ENCODE measurements at regions not wholly inside any gene's neighbourhood (a gene's known extent, or its start where the extent isn't known, plus 50 kb on each side); places are given as distances from the start of the nearest gene placed in this dataset.

- Histone ChIP-seq H3K9ac (ENCODE audit: low read length in 3 of 3) (no peak overlapping the region), H3K36me3 (ENCODE audit: control insufficient read depth in 2 of 3, insufficient read depth in 3 of 3, low read length in 3 of 3) (no peaks in the 10 kb centered on the region), H3K4me3 (ENCODE audit: low read length in 3 of 3) (no peak overlapping the region), H3K9me3 (ENCODE audit: control insufficient read depth in 2 of 3, insufficient read depth in 1 of 3, low read length in 3 of 3) (peaks cover 0 to 5% (median 0%) of the 10 kb centered on the region in 3 donors), H3K4me1 (ENCODE audit: control insufficient read depth in 2 of 3, insufficient read depth in 2 of 3, low read depth in 1 of 3, low read length in 3 of 3) (no peaks in the 10 kb centered on the region), H3K27me3 (ENCODE audit: control insufficient read depth, insufficient read depth, low read length) (no peaks in the 10 kb centered on the region), H3K27ac (ENCODE audit: low read depth in 2 of 2, low read length in 2 of 2) (no peak overlapping the region)
- TF ChIP-seq, protein P1, sequence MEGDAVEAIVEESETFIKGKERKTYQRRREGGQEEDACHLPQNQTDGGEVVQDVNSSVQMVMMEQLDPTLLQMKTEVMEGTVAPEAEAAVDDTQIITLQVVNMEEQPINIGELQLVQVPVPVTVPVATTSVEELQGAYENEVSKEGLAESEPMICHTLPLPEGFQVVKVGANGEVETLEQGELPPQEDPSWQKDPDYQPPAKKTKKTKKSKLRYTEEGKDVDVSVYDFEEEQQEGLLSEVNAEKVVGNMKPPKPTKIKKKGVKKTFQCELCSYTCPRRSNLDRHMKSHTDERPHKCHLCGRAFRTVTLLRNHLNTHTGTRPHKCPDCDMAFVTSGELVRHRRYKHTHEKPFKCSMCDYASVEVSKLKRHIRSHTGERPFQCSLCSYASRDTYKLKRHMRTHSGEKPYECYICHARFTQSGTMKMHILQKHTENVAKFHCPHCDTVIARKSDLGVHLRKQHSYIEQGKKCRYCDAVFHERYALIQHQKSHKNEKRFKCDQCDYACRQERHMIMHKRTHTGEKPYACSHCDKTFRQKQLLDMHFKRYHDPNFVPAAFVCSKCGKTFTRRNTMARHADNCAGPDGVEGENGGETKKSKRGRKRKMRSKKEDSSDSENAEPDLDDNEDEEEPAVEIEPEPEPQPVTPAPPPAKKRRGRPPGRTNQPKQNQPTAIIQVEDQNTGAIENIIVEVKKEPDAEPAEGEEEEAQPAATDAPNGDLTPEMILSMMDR (IDR thresholded peaks at IDR 0.05; ENCODE audit: borderline replicate concordance, extremely low read depth, insufficient read depth): no peak
- FAIRE-seq (no peak), DNase-seq (no peak)
- intact Hi-C loops (cut with DNase I): no loop called here
Measured at GRCh38 chr6:147708170-147708569, 199.7 kb downstream of the SAMD5 start.

DNA sequence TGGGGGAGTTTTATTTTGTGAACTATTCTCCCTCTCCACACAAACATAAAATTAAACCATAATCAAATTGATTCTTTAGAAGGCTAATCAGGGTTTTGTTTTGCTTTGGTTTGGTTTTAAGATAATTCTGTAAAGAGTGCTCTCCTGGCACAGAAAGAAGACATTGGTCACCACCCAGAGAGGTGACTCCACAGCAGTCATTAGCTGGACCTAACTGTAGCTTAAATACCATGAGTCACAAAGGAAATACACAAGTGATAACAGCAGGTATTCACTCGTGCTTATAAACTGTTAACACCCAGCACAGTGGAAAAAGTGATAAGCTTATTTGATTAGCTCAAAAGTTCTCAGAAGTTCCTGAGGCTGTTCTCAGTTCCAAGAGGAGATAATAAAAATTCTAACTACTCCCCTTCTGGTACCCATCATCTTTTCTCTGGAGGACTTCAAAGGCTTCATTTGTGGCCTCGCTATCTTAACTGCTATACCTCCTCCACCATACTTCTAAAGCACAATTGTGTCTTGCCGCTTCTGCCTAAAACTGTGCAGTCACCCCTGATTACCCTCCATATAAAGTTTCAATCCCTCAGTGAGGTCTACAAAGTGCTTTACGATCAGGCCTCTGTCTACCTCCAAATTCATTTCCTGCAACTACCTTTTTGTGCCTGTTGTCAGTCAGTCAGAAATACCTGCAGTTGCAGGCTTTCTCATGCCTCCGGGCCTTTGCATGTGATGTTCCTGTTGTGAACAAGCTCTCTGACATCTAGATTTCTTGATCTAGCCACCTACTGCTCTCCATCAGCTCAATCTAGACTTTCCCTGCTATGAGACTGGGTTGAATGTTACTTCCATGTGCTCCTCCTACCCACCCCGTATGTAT, 201.1 kb downstream of the SAMD5 start:
- H3K4me1 ChIP-seq (ENCODE audit: control insufficient read depth in 2 of 3, insufficient read depth in 2 of 3, low read depth in 1 of 3, low read length in 3 of 3): no peaks in the 10 kb centered on the region
- H3K4me3 ChIP-seq (ENCODE audit: low read length in 3 of 3): no peak overlapping the region
- DNase-seq (no peak), FAIRE-seq (no peak)
- H3K27me3 ChIP-seq (ENCODE audit: control insufficient read depth, insufficient read depth, low read length): no peaks in the 10 kb centered on the region
- peaks cover 0 to 5% (median 0%) of the 10 kb centered on the region in 3 donors for H3K9me3 ChIP-seq (ENCODE audit: control insufficient read depth in 2 of 3, insufficient read depth in 1 of 3, low read length in 3 of 3)
- TF ChIP-seq, protein P1 (IDR thresholded peaks at IDR 0.05; ENCODE audit: borderline replicate concordance, extremely low read depth, insufficient read depth): no peak
- no peak overlapping the region for H3K27ac ChIP-seq (ENCODE audit: low read depth in 2 of 2, low read length in 2 of 2)
- H3K36me3 ChIP-seq (ENCODE audit: control insufficient read depth in 2 of 3, insufficient read depth in 3 of 3, low read length in 3 of 3): no peaks in the 10 kb centered on the region
- no peak overlapping the region for H3K9ac ChIP-seq (ENCODE audit: low read length in 3 of 3)
- intact Hi-C loops (cut with DNase I): no loop called here

DNA sequence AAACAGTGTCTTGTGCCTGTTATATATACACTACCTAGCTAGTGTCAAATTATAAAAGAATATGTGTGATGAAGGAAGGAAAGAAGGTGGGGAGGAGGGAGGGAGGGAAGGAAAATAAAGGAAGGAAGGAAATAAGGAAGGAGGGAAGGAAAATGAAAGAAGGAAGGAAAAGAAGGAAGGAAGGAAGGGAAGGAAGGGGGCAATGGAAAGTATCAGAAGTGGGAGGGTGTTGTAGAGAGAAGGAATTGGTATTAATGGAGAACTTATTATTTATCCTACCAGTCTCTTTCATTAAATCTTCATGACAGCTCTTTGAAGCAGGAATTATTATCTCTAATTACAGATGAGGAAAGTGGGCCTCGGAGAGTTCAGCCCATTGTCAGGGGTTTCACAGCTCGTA, 202.4 kb downstream of the SAMD5 start:
- DNase-seq (no peak), FAIRE-seq (no peak)
- Histone ChIP-seq H3K36me3 (ENCODE audit: control insufficient read depth in 2 of 3, insufficient read depth in 3 of 3, low read length in 3 of 3) (no peaks in the 10 kb centered on the region), H3K4me3 (ENCODE audit: low read length in 3 of 3) (no peak overlapping the region), H3K9me3 (ENCODE audit: control insufficient read depth in 2 of 3, insufficient read depth in 1 of 3, low read length in 3 of 3) (peaks cover 0 to 5% (median 0%) of the 10 kb centered on the region in 3 donors), H3K27me3 (ENCODE audit: control insufficient read depth, insufficient read depth, low read length) (no peaks in the 10 kb centered on the region), H3K27ac (ENCODE audit: low read depth in 2 of 2, low read length in 2 of 2) (no peak overlapping the region), H3K9ac (ENCODE audit: low read length in 3 of 3) (no peak overlapping the region), H3K4me1 (ENCODE audit: control insufficient read depth in 2 of 3, insufficient read depth in 2 of 3, low read depth in 1 of 3, low read length in 3 of 3) (no peaks in the 10 kb centered on the region)
- TF ChIP-seq, protein P1 (IDR thresholded peaks at IDR 0.05; ENCODE audit: borderline replicate concordance, extremely low read depth, insufficient read depth): no peak
- intact Hi-C loops (cut with DNase I): no loop called here

All from kidney (tissue), 13 donors.